Left kidney (tissue), 1 donor: ENCODE measurements at regions not wholly inside any gene's neighbourhood (a gene's known extent, or its start where the extent isn't known, plus 50 kb on each side); places are given as distances from the start of the nearest gene placed in this dataset.

Experiments used
- DNase-seq: peaks from one replicate; pipeline ENCODE4 v3.0.0-alpha.2; 2013

- no peak for DNase-seq
These were observed 285.6 kb upstream of the CPEB2 start for GRCh38 chr4:14716691-14717090.

GRCh38 chr4:14719053-14719452 lies 283.2 kb upstream of the CPEB2 start:
- no peak for DNase-seq

- no peak for DNase-seq
These were observed 275.8 kb upstream of the CPEB2 start for GRCh38 chr4:14726441-14726840.

- DNase-seq, result no peak
These were observed 275.4 kb upstream of the CPEB2 start for GRCh38 chr4:14726877-14727361.

GRCh38 chr4:14729282-14730000 lies 272.8 kb upstream of the CPEB2 start:
- DNase-seq, result no peak

- no peak for DNase-seq
These were observed 260.2 kb upstream of the CPEB2 start for GRCh38 chr4:14742054-14742453.

- no peak for DNase-seq
These were observed 259.1 kb upstream of the CPEB2 start for GRCh38 chr4:14743172-14743571.

GRCh38 chr4:14743601-14744000 lies 258.7 kb upstream of the CPEB2 start:
- DNase-seq, result no peak

- no peak for DNase-seq
These were observed 257.9 kb upstream of the CPEB2 start for GRCh38 chr4:14744346-14744745.

- no peak for DNase-seq
These were observed 252.4 kb upstream of the CPEB2 start for GRCh38 chr4:14749910-14750309.

- no peak for DNase-seq
These were observed 249.8 kb upstream of the CPEB2 start for GRCh38 chr4:14752341-14753046.

GRCh38 chr4:14767142-14767541 lies 235.1 kb upstream of the CPEB2 start:
- no peak for DNase-seq

GRCh38 chr4:14768449-14768848 lies 233.8 kb upstream of the CPEB2 start:
- no peak for DNase-seq

GRCh38 chr4:14769993-14770392 lies 232.3 kb upstream of the CPEB2 start:
- DNase-seq, result no peak

GRCh38 chr4:14771094-14771493 lies 231.2 kb upstream of the CPEB2 start:
- no peak for DNase-seq

GRCh38 chr4:14771504-14772175 lies 230.6 kb upstream of the CPEB2 start:
- DNase-seq, result no peak

- no peak for DNase-seq
These were observed 229.9 kb upstream of the CPEB2 start for GRCh38 chr4:14772388-14772787.

- no peak for DNase-seq
These were observed 219.0 kb upstream of the CPEB2 start for GRCh38 chr4:14783011-14783877.

GRCh38 chr4:14787221-14787620 lies 215.1 kb upstream of the CPEB2 start:
- DNase-seq, result no peak

- DNase-seq, result no peak
These were observed 214.4 kb upstream of the CPEB2 start for GRCh38 chr4:14787894-14788293.

GRCh38 chr4:14790494-14790893 lies 211.8 kb upstream of the CPEB2 start:
- DNase-seq, result no peak

- DNase-seq, result no peak
These were observed 209.5 kb upstream of the CPEB2 start for GRCh38 chr4:14792702-14793227.
